DMS53 treated with DMSO at 0.1 percent for 48 hours (cell line): ENCODE measurements at regions not wholly inside any gene's neighbourhood (a gene's known extent, or its start where the extent isn't known, plus 50 kb on each side); places are given as distances from the start of the nearest gene placed in this dataset.

Source experiments
- DNase-seq: peaks from one replicate; lab custom pipeline; 2025; ENCODE audit not compliant: unreplicated experiment; lab: John Stamatoyannopoulos, UW

- DNase-seq = no peak
Measured at GRCh38 chr14:101188571-101188915, 285.0 kb upstream of the RTL1 start.

- DNase-seq = no peak
Measured at GRCh38 chr14:101189266-101189665, 285.7 kb upstream of the RTL1 start.

DNA sequence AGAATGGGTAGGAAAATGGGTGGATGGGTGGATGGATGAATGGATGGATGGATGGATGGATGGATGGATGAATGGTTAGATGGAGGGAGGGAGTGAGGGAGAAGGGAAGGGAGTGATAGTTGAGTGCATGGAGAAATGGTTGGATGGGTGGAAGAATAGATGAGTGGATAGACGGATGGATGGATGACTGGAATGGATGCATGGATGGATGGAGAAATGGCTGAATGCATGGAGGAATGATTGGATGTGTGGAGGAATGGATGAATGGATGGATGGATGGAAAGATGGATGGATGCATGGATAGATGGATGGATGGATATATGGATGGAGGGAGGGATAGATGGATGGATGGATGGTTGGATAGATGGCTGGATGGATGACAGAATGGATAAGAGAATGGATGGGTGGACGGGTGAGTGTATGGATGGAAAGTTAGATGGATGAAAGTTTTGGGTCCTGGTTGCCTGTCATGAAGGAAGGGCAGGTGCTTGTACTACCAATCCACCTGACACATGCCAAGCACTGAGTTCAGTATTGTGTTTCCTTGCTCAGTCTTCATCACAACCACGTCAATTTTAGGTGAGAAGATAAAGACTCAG, 286.5 kb upstream of the RTL1 start:
- DNase-seq = no peak

- no peak for DNase-seq
Measured at GRCh38 chr14:101191101-101191720, 287.7 kb upstream of the RTL1 start.

- DNase-seq = no peak
Measured at GRCh38 chr14:101191721-101192660, 288.5 kb upstream of the RTL1 start.

DNA sequence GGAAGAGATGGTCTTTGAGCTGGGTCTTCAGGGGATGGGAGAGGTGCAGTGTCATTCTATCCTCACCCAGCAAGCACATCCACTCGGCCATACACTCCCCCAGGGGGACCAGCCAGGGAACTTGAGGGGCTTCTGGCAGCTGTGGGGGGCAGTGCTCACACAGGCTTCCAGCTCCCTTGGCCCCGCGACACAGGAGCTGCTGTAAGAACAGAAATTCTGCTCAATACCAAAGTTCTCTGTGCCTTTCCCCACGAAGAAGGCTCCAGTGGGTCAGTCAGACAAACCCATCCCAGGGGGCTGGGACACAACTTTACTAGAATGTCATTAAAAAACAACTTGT, 289.1 kb upstream of the RTL1 start:
- no peak for DNase-seq

DNA sequence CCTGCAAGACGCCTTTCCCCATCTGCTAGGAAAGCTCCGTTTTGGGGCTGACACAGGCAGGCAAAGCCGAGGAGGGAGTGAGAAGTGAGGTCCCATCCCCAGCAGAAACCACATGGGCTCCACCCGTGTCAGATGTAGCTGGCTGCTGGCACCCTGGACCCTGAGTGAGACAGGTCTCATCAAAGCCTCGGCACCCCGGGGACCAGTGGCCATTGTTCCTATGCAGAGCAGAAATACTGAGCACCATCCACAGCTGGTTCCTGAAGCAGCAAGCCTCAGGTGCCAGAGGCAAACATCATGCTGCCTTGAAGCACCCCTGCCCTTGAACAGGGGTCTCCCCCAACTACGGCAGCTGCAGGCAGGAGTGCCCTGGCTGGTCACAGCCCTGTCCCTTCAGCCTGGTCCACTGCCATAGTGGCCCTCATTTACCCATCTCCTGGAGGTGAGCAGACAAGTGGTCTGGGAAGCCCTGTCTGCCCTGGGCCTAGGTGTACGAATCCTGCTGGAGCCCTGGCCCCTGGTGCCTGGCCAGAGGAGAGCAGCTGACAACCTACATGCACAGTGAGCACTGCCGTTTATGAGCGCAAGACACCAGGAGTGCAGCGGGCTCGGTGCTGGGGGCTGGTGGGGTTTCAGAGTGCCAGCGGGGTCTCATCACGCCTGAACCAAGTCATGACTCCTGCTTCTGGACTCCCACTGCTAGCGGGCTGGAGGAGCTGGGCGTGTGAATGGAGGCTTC, 289.8 kb upstream of the RTL1 start:
- DNase-seq = no peak

GRCh38 chr14:101193845-101194372, 290.4 kb upstream of the RTL1 start:
- DNase-seq = no peak

DNA sequence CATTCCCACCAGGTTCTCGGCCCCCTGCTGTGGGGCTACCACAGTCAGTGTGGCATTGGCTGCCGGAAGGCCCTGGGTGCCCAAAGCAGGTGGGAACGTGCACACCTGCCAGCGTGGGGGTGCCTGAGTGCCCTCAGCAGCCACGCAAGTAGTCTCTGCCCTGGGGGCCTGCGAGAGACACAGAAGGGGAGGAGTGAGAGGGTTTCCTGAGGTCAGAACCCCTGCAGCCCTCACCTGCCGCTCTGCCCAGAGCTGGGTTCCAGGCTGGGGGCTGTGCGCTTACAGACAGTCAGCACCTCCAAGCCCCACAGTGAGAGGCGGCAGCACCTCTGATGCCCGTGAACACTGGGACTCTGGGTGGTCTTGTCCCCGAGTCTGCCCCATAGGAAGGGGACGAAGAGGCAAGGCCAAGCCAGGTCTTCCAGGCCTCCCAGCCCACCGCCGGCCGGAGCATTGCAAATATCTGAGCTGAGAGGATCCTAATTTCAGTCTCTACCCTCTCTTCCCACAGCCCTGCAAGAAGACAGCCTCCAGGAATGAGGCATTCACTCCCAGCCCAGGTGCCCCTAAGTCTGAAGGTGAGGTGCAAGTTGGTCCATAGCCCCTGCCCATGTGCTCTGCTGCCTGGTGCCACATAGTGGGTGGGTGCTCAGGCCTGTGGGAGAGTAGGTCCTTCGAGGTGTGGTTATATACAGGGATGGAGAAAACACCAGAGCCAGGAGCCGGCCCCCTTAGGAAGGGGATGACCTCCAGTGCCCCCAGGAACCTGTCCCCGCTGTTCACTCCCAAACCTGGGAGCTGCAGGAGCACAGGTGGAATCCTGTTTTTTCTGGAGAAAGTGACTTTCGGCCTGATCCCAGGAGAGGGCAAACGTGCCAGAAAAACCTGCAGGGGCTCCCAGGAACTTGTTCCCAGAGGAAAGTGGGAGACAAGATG, 291.1 kb upstream of the RTL1 start:
- no peak for DNase-seq

DNA sequence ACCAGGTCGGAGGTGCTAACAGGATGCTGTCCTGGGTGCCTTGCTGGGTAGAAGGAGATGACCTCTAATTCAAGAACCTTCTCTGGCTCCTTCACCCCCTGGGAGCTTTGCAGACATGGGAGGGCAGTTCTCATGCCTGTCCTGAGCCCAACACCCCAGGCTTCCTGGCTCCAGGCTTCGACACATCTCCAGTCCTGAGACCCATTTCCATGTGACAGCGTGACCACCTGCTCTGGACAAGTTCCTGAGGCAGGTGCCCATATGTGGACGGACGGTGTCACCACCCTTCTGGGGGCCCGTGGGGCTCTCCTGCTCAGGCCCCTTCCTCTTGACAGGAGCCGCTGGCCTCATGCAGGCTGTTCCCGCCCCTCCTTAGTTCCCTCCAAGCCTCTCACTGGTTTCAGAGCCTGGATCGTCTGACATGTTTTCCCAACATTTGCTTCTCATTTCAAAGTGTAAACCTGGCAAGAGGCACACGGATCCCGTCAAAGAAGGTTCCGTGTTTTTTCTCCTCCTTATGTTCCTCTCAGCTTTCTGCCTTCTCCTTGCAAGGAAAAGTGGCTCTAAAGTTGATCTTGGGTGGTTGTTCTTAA, 291.9 kb upstream of the RTL1 start:
- no peak for DNase-seq

- no peak for DNase-seq
Measured at GRCh38 chr14:101196051-101196712, 292.7 kb upstream of the RTL1 start.

GRCh38 chr14:101196795-101197590, 293.5 kb upstream of the RTL1 start:
- DNase-seq = no peak

DNA sequence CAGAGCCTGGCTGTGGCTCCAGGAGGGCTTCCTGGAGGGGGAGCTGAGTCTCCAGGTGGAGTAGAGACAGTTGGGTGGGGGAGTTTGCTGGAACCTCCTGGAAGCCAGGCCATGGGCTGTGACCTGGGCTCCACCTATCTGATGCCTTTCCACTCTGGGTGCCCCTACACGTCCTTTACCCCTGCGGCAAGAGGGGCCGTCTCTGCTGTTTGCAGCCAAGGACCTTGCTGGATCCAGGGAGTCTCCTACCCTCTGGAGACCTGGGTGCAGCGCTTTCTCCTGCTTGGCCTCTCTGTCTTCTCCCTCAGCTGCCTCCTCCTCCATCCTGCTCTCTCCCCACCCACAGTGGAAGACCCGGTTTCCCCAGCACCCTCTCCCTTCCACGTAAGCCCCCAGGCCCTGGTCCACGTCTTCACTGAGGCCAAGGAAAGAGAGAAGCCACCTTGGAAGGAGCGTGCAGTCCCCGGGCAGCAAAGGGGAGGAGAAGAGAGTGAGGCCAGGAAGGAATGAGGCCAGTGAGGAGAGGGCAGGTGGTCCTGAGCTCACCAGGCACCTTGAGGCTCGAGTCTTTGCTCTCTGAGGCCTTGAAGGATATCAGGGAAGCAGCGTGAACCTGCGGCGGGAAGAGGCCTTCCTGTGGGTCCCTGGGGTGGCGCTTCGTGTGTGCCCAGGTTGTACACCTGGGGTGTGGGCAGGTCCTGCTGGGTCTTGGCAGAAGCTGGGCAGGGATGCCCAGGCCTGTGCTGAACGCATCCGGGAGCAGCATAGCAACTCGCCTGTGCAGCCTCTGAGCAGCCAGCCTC, 294.3 kb upstream of the RTL1 start:
- no peak for DNase-seq

GRCh38 chr14:101198398-101199027, 295.0 kb upstream of the RTL1 start:
- no peak for DNase-seq

DNA sequence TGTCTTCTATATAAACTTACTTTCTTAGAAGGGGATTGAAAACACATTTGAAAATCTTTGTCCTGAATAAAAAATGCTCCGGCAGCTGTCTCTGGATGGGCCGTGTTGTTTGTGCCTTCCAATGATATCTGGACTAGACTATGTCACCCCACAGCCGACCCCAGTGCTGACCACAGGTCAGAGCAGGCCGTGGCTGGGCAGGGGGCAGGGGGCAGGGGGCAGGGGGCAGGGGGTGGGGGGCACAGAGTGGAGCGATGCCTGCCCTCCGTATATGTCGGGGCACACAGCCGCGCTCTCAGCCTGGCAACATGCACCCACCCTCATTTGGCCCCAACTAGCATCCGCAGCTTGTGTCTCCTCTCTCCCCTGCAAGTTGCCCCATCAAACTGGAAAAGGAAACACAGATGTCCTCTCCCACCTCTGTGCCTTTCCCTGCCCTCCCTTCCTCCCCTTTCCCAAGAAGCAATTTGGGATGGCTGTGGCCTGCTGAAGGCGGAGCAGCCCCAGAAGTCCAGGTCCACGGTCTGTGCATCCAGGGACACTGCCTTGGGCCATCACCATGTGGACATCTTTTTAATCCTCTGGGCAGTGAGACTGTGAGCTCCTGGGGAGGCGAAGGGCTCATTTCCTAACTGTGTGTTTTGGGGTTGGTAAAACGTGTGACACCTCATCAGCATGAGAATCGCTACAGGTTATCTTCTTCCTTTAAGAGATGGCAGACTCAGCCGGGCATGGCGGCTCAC, 295.7 kb upstream of the RTL1 start:
- no peak for DNase-seq

DNA sequence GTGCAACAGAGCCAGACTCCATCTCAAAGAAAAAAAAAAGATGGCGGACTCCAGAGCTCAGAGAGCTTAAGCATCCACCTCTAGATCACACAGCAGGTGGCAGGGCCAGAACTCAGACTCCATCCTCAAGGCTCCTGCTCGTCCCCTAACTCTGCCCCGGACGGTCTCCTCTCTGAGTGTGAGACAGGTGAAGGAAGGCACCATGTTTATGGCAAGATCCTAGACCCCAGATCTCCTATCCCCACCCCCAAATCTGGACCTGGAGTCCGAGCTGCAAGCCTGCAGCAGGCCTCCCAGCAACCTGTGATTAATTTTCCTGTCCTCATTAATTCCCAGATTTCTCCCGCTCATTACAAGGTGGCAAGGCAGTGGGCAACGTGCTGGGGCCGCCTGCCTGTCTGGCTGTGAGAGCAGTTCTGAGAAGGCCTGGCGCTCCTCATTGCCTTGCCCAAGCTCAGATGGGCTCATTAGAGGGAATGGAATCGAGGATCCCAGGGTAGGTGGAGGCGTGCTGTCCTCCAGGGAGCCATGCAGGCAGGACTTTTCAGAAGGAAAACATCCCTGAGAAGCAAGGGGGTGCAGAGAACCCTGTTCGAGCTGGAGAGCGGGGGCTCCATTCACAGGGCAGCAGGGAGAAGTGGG, 296.6 kb upstream of the RTL1 start:
- no peak for DNase-seq
